GM12872 (cell line): ENCODE measurements at regions not wholly inside any gene's neighbourhood (a gene's known extent, or its start where the extent isn't known, plus 50 kb on each side); places are given as distances from the start of the nearest gene placed in this dataset.

Experiments used
- CTCF ChIP-seq: IDR thresholded peaks from 3 replicates; pipeline ENCODE4 v1.5.1; 2011; ENCODE audit warnings: low read depth, mild to moderate bottlenecking, low read length, moderate library complexity; ENCODE audit not compliant: insufficient read depth

DNA sequence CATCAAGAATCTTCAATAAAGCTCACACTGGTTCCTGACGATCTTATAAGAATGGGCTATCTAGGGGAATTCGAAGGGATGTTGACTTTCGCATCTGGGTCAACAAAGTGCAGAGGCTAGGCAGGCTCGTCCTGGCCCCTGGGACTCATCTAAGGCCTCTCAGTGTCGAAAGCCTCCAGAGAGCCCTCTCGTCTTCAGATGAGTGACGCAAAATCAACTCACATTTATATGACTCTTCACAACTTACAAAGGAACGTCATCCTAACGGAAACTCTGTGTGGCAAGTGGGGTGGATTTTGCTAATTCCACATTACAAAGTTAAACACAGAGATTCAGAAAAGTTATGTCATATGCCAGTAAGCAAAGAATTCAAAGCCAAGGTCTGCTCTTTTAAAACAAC is 270.5 kb upstream of the EXOC2 start:
- TF ChIP-seq CTCF = no peak

GRCh38 chr6:961407-961960 is 268.5 kb upstream of the EXOC2 start:
- no peak for TF ChIP-seq CTCF

- TF ChIP-seq CTCF = no peak
Observed at GRCh38 chr6:960356-960755, 267.4 kb upstream of the EXOC2 start.

DNA sequence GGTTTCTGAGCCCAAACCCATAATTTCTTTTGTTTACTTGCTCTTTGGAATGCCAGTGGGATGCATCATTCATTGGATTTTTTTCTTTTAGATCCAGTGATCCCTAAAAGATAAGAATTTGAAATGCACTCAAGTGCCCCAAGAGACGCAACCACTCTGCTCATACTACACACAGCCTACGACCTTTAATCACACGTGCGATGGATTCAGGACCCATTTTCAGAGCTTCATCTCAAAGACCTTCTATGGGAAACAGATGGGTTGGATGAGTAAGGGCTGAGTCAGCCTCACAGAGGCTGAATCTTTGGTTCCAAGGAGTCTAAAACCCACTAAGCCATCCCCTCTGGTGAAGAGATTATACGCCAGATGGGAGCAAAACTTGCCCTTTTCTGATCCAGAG is 265.5 kb upstream of the EXOC2 start:
- TF ChIP-seq CTCF = no peak

- no peak for TF ChIP-seq CTCF
Observed at GRCh38 chr6:951399-952181, 258.7 kb upstream of the EXOC2 start.

DNA sequence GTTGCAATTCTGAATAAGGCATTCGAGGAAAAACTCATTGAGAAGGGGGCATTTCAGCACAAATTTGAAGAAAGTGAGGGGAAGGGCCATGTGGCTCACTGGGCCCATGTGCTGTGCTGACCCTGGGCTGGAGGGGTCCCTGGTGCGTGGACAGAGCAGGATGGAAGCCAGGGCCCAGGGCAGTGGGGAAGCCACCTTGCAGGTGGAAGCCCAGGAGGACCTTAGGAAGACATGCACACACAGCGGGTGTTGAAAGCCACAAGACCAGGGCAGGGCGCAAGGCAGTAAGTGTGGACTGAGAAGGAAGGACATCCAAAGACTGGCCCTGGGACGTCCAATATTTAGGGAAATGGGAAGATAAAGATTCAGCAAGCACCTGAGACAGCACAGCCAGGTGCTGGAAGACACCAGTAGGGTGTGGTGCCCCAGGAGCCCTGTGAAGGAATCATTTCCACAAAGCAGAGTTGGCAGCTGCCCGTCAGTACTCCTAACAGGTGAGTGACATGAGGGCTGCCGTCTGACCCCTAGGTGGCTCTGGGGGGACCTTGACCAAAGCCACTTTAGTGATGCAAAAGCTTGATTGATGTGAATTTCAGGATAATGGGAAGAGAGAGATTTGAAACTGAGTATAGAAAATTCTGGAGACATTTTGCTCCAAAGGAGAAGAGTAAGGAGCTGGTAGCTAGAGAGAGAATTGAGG is 254.4 kb upstream of the EXOC2 start:
- no peak for TF ChIP-seq CTCF

- TF ChIP-seq CTCF = no peak
Observed at GRCh38 chr6:946546-946945, 253.6 kb upstream of the EXOC2 start.
